SK-N-MC (cell line): ENCODE measurements at regions not wholly inside any gene's neighbourhood (a gene's known extent, or its start where the extent isn't known, plus 50 kb on each side); places are given as distances from the start of the nearest gene placed in this dataset.

Experiments used
- EZH2 ChIP-seq: fragments of 200-600 bp; sonication (generic); IDR thresholded peaks from one replicate; pipeline ENCODE4 v1.6.1; 2017; ENCODE audit warnings: antibody characterized with exemption
- FOXP2 ChIP-seq: optimal IDR thresholded peaks from 2 replicates; pipeline ENCODE3; 2011; ENCODE audit warnings: mild to moderate bottlenecking, moderate library complexity; ENCODE audit not compliant: insufficient read depth; ENCODE audit errors: extremely low read length, control extremely low read depth
- POLR2AphosphoS5 ChIP-seq: IDR thresholded peaks from 2 replicates; pipeline ENCODE4 v1.6.1; 2012; ENCODE audit warnings: mild to moderate bottlenecking, low read depth, low read length, borderline replicate concordance

- TF ChIP-seq EZH2 (peak; percentile 91), POLR2AphosphoS5 (no peak), FOXP2 (no peak)
These were observed 166.8 kb downstream of the MELK start for GRCh38 chr9:36739373-36740116.
